ENCODE measurements at regions not wholly inside any gene's neighbourhood (a gene's known extent, or its start where the extent isn't known, plus 50 kb on each side); places are given as distances from the start of the nearest gene placed in this dataset.

DNA sequence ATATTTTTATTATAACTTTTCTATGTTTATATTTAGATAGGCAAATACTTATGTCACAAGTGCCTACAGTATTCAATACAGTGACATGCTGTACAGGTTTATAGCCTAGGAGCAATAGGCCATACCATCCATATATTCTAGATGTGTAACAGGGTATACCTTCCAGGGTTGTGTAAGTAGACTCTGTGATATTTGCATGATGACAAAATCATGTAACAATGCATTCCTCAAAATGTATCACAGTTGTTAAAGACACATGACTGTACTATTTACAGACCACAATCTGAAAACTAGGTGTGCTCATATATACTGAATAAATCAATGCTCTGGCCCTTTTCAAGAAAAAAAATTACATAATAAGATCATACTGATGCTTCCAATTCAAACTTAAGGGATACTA is 433.2 kb upstream of the RGPD4 start:
- no peak for DNase-seq
- Histone ChIP-seq H3K27me3 (replicated peaks) (no peaks in the 10 kb centered on the region), H3K36me3 (replicated peaks) (no peaks in the 10 kb centered on the region), H3K4me3 (ENCODE audit: low read depth, low read length) (no peak overlapping the region), H3K27ac (no peak overlapping the region)
- in situ Hi-C loops (cut with HindIII; ENCODE audit: low pct_ligation_motif_present, low sequenced_read_pairs), result no loop called here
- TF ChIP-seq, protein P1, sequence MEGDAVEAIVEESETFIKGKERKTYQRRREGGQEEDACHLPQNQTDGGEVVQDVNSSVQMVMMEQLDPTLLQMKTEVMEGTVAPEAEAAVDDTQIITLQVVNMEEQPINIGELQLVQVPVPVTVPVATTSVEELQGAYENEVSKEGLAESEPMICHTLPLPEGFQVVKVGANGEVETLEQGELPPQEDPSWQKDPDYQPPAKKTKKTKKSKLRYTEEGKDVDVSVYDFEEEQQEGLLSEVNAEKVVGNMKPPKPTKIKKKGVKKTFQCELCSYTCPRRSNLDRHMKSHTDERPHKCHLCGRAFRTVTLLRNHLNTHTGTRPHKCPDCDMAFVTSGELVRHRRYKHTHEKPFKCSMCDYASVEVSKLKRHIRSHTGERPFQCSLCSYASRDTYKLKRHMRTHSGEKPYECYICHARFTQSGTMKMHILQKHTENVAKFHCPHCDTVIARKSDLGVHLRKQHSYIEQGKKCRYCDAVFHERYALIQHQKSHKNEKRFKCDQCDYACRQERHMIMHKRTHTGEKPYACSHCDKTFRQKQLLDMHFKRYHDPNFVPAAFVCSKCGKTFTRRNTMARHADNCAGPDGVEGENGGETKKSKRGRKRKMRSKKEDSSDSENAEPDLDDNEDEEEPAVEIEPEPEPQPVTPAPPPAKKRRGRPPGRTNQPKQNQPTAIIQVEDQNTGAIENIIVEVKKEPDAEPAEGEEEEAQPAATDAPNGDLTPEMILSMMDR (IDR thresholded peaks at IDR 0.05; ENCODE audit: low read depth, low read length, missing control alignments), result no peak

DNA sequence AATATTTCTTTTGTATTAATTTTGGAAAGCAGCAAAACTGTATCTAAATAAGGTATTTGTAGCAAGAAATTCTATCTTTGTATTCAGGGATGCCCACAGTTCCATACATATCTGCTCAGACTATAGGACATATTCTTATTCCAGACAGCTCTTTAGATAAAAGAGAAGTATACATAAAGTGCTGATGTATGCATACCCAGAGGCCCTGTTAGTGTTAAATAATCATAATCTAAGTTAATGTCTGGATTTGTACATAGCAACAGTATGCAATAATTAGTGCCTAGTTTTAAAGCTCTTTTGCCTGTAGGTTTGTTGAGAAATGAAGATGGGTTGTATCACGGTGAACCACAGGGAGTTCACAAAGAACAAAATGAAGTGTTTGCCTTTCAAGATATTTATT is 428.0 kb upstream of the RGPD4 start:
- no peak for DNase-seq
- TF ChIP-seq, protein P1 (IDR thresholded peaks at IDR 0.05; ENCODE audit: low read depth, low read length, missing control alignments), result no peak
- in situ Hi-C loops (cut with HindIII; ENCODE audit: low pct_ligation_motif_present, low sequenced_read_pairs), result no loop called here

DNA sequence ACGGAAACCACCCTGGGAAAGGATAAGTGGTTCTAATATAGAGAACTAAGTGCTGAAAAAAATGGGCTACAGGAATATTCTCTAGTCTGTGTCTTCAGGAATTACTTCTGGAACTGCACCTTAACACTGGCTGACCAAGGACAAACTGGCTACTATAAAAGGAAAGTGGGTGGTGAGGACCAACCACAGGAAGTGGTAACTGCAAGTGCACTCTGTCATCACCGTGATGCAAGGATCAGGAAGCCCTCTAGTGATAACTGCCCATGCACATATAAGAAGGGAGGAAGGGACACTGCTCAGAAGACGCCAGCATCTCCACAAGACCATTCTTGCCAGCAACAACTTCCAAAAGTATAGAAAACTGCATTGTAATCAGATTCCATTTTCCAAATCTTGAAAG is 424.4 kb upstream of the RGPD4 start:
- Histone ChIP-seq H3K27ac (no peak overlapping the region), H3K4me3 (ENCODE audit: low read depth, low read length) (no peak overlapping the region), H3K27me3 (replicated peaks) (no peaks in the 10 kb centered on the region), H3K36me3 (replicated peaks) (no peaks in the 10 kb centered on the region)
- TF ChIP-seq, protein P1 (IDR thresholded peaks at IDR 0.05; ENCODE audit: low read depth, low read length, missing control alignments), result no peak
- in situ Hi-C loops (cut with HindIII; ENCODE audit: low pct_ligation_motif_present, low sequenced_read_pairs), result no loop called here
- DNase-seq, result no peak

More for the DNA sequence above, 428.0 kb upstream of the RGPD4 start:
- Histone ChIP-seq H3K36me3 (replicated peaks) (no peaks in the 10 kb centered on the region), H3K27ac (no peak overlapping the region), H3K4me3 (ENCODE audit: low read depth, low read length) (no peak overlapping the region), H3K27me3 (replicated peaks) (no peaks in the 10 kb centered on the region)

DNA sequence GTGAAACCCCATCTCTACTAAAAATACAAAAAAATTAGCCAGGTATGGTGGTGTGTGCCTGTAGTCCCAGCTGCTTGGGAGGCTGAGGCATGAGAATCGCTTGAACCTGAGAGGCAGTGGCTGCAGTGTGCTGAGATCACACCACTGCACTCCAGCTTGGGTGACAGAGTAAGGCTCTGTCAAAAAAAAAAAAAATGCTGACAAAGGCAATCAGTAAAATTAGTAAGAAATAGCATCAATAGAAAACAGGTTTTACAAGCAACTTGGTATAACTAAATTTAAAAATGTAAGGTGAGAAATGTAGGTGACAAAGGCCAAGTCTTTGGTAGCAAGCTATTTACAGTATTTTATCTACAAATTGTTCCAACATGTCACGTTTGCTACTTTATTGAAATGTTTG is 421.4 kb upstream of the RGPD4 start:
- H3K36me3 ChIP-seq (replicated peaks), result no peaks in the 10 kb centered on the region
- H3K27me3 ChIP-seq (replicated peaks), result no peaks in the 10 kb centered on the region
- TF ChIP-seq, protein P1 (IDR thresholded peaks at IDR 0.05; ENCODE audit: low read depth, low read length, missing control alignments), result no peak
- no peak for DNase-seq
- no peak overlapping the region for H3K27ac ChIP-seq
- in situ Hi-C loops (cut with HindIII; ENCODE audit: low pct_ligation_motif_present, low sequenced_read_pairs), result no loop called here
- no peak overlapping the region for H3K4me3 ChIP-seq (ENCODE audit: low read depth, low read length)

DNA sequence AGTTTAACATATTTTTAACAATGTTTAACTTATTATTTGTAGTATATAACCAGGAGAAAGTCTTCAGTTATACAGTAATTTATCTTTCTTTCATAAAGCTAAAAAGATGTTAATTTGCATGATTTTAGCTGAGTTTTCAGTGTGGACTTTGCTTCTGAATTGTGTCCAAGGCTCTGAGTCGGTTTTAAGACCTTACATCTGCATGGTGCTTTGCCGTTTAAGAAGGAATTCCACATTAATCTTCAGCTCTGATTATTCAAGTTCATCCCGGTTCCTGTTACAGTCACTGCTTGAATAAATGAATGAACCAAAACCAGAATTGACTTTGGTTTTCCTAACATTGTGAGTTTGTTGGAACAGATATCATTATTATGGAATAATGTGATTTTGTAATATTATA is 419.7 kb upstream of the RGPD4 start:
- TF ChIP-seq, protein P1 (IDR thresholded peaks at IDR 0.05; ENCODE audit: low read depth, low read length, missing control alignments), result no peak
- Histone ChIP-seq H3K36me3 (replicated peaks) (no peaks in the 10 kb centered on the region), H3K27me3 (replicated peaks) (no peaks in the 10 kb centered on the region), H3K4me3 (ENCODE audit: low read depth, low read length) (no peak overlapping the region), H3K27ac (no peak overlapping the region)
- DNase-seq, result no peak
- in situ Hi-C loops (cut with HindIII; ENCODE audit: low pct_ligation_motif_present, low sequenced_read_pairs), result no loop called here

DNA sequence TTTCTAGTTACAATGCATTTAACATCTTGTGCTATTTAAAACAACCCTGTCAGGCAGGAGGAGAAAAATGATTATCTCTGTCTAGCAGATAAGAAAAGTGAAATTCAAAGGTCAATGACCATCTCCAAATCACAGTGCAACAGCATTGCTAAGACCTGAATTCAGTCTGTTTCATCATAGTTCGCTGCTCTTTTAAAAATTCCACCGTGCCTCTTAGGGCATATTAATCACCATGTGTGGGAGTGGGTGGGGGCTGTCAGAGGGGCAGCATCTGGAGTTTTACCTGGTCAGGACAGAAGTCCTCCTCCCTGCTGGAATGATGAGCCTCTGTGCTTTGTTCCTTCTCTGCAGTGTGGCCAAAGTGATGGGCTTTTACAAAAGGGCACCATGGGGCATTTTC is 418.7 kb upstream of the RGPD4 start:
- no peak overlapping the region for H3K27ac ChIP-seq
- no peak overlapping the region for H3K4me3 ChIP-seq (ENCODE audit: low read depth, low read length)
- TF ChIP-seq, protein P1 (IDR thresholded peaks at IDR 0.05; ENCODE audit: low read depth, low read length, missing control alignments), result no peak
- H3K36me3 ChIP-seq (replicated peaks), result no peaks in the 10 kb centered on the region
- DNase-seq, result no peak
- no peaks in the 10 kb centered on the region for H3K27me3 ChIP-seq (replicated peaks)
- in situ Hi-C loops (cut with HindIII; ENCODE audit: low pct_ligation_motif_present, low sequenced_read_pairs), result no loop called here

Measured in brain microvascular endothelial cell (primary cell).